Rectal smooth muscle tissue (tissue), 1 donor: ENCODE measurements at regions not wholly inside any gene's neighbourhood (a gene's known extent, or its start where the extent isn't known, plus 50 kb on each side); places are given as distances from the start of the nearest gene placed in this dataset.

Source experiments
- H3K27ac ChIP-seq: one replicate; pipeline ENCODE4 v1.7.0; 2013; ENCODE audit warnings: low read depth, low read length, inconsistent platforms
- H3K27me3 ChIP-seq: one replicate; pipeline ENCODE4 v1.7.0; 2013; ENCODE audit warnings: low read length; ENCODE audit not compliant: control insufficient read depth, insufficient read depth
- H3K36me3 ChIP-seq: one replicate; pipeline ENCODE4 v1.7.0; 2013; ENCODE audit warnings: low read length; ENCODE audit not compliant: control insufficient read depth, insufficient read depth
- H3K4me1 ChIP-seq: one replicate; pipeline ENCODE4 v1.7.0; 2013; ENCODE audit warnings: low read length; ENCODE audit not compliant: control insufficient read depth, insufficient read depth
- H3K4me3 ChIP-seq: one replicate; pipeline ENCODE4 v1.7.0; 2013; ENCODE audit warnings: low read length
- H3K9ac ChIP-seq: one replicate; pipeline ENCODE4 v1.7.0; 2013; ENCODE audit warnings: low read length

- Histone ChIP-seq H3K27me3 (no peaks in the 10 kb centered on the region), H3K4me1 (no peaks in the 10 kb centered on the region), H3K36me3 (no peaks in the 10 kb centered on the region), H3K9ac (no peak overlapping the region), H3K27ac (no peak overlapping the region), H3K4me3 (no peak overlapping the region)
These were observed 188.5 kb upstream of the PROK2 start for GRCh38 chr3:71973274-71974030.

GRCh38 chr3:71972031-71972430 lies 187.1 kb upstream of the PROK2 start:
- no peak overlapping the region for H3K4me3 ChIP-seq
- H3K27me3 ChIP-seq, result no peaks in the 10 kb centered on the region
- H3K9ac ChIP-seq, result no peak overlapping the region
- no peaks in the 10 kb centered on the region for H3K36me3 ChIP-seq
- no peak overlapping the region for H3K27ac ChIP-seq
- H3K4me1 ChIP-seq, result no peaks in the 10 kb centered on the region

- no peaks in the 10 kb centered on the region for H3K27me3 ChIP-seq
- no peaks in the 10 kb centered on the region for H3K36me3 ChIP-seq
- no peak overlapping the region for H3K4me3 ChIP-seq
- H3K27ac ChIP-seq, result no peak overlapping the region
- H3K9ac ChIP-seq, result no peak overlapping the region
- no peaks in the 10 kb centered on the region for H3K4me1 ChIP-seq
These were observed 183.6 kb upstream of the PROK2 start for GRCh38 chr3:71968544-71968943.

GRCh38 chr3:71966185-71966584 lies 181.2 kb upstream of the PROK2 start:
- Histone ChIP-seq H3K9ac (no peak overlapping the region), H3K4me1 (no peaks in the 10 kb centered on the region), H3K27ac (no peak overlapping the region), H3K27me3 (no peaks in the 10 kb centered on the region), H3K4me3 (no peak overlapping the region), H3K36me3 (no peaks in the 10 kb centered on the region)

- no peak overlapping the region for H3K4me3 ChIP-seq
- no peaks in the 10 kb centered on the region for H3K27me3 ChIP-seq
- H3K9ac ChIP-seq, result no peak overlapping the region
- H3K4me1 ChIP-seq, result no peaks in the 10 kb centered on the region
- H3K36me3 ChIP-seq, result no peaks in the 10 kb centered on the region
- no peak overlapping the region for H3K27ac ChIP-seq
These were observed 179.2 kb upstream of the PROK2 start for GRCh38 chr3:71964170-71964569.

- H3K27me3 ChIP-seq, result no peaks in the 10 kb centered on the region
- no peak overlapping the region for H3K4me3 ChIP-seq
- H3K9ac ChIP-seq, result no peak overlapping the region
- H3K36me3 ChIP-seq, result no peaks in the 10 kb centered on the region
- no peak overlapping the region for H3K27ac ChIP-seq
- no peaks in the 10 kb centered on the region for H3K4me1 ChIP-seq
These were observed 177.8 kb upstream of the PROK2 start for GRCh38 chr3:71962561-71963240.

- Histone ChIP-seq H3K9ac (no peak overlapping the region), H3K27ac (no peak overlapping the region), H3K4me1 (no peaks in the 10 kb centered on the region), H3K36me3 (no peaks in the 10 kb centered on the region), H3K4me3 (no peak overlapping the region), H3K27me3 (no peaks in the 10 kb centered on the region)
These were observed 176.9 kb upstream of the PROK2 start for GRCh38 chr3:71961891-71962290.

GRCh38 chr3:71961378-71961777 lies 176.4 kb upstream of the PROK2 start:
- Histone ChIP-seq H3K9ac (no peak overlapping the region), H3K27me3 (no peaks in the 10 kb centered on the region), H3K27ac (no peak overlapping the region)

GRCh38 chr3:71958533-71958932 lies 173.6 kb upstream of the PROK2 start:
- H3K9ac ChIP-seq, result no peak overlapping the region
- no peaks in the 10 kb centered on the region for H3K27me3 ChIP-seq
- no peak overlapping the region for H3K27ac ChIP-seq
- H3K4me1 ChIP-seq, result no peaks in the 10 kb centered on the region
- H3K4me3 ChIP-seq, result no peak overlapping the region
- H3K36me3 ChIP-seq, result no peaks in the 10 kb centered on the region

More at GRCh38 chr3:71961378-71961777, 176.4 kb upstream of the PROK2 start:
- H3K4me1 ChIP-seq, result no peaks in the 10 kb centered on the region
- H3K4me3 ChIP-seq, result no peak overlapping the region
- H3K36me3 ChIP-seq, result no peaks in the 10 kb centered on the region

- no peak overlapping the region for H3K4me3 ChIP-seq
- no peaks in the 10 kb centered on the region for H3K36me3 ChIP-seq
- no peak overlapping the region for H3K9ac ChIP-seq
- no peaks in the 10 kb centered on the region for H3K27me3 ChIP-seq
- no peak overlapping the region for H3K27ac ChIP-seq
- no peaks in the 10 kb centered on the region for H3K4me1 ChIP-seq
These were observed 171.8 kb upstream of the PROK2 start for GRCh38 chr3:71956716-71957115.

- Histone ChIP-seq H3K9ac (no peak overlapping the region), H3K4me3 (no peak overlapping the region), H3K27ac (no peak overlapping the region), H3K4me1 (no peaks in the 10 kb centered on the region), H3K36me3 (no peaks in the 10 kb centered on the region), H3K27me3 (no peaks in the 10 kb centered on the region)
These were observed 171.1 kb upstream of the PROK2 start for GRCh38 chr3:71956069-71956340.

GRCh38 chr3:71955240-71956068 lies 170.5 kb upstream of the PROK2 start:
- Histone ChIP-seq H3K9ac (no peak overlapping the region), H3K36me3 (no peaks in the 10 kb centered on the region), H3K4me1 (no peaks in the 10 kb centered on the region), H3K27me3 (no peaks in the 10 kb centered on the region), H3K4me3 (no peak overlapping the region), H3K27ac (no peak overlapping the region)
